Fibroblast of skin of left quadriceps (primary cell): ENCODE measurements at regions not wholly inside any gene's neighbourhood (a gene's known extent, or its start where the extent isn't known, plus 50 kb on each side); places are given as distances from the start of the nearest gene placed in this dataset.
"Not testable (repeated sequence)": the region's sequence is repeated elsewhere in the genome, so short reads cannot be mapped to it uniquely, and the experiment has no call there.

ENCODE experiments used
- DNase-seq, 2 experiments: peaks; one replicate each; pipeline ENCODE4 v3.0.0-alpha.2; 2013; ENCODE audit warnings: low read depth in 2 of 2

DNA sequence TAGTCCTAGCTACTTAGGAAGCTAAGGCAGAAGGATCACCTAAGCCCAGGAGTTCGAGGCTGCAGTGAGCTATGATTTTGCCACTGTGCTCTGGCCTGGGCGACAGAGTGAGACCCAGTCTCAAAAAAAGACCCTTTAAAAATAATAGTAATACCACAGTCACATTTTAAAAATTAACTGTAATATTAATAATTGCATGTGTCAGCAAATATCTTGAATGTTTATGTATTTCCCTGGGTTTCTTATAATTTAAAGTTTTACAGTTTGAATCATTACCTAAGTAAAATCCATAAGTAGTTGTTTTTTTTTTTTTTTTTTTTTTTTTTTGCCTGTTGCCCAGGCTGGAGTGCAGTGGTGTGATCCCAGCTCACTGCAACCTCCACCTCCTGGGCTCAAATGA is 69.2 kb downstream of the LYZL2 start:
- no peak for DNase-seq

DNA sequence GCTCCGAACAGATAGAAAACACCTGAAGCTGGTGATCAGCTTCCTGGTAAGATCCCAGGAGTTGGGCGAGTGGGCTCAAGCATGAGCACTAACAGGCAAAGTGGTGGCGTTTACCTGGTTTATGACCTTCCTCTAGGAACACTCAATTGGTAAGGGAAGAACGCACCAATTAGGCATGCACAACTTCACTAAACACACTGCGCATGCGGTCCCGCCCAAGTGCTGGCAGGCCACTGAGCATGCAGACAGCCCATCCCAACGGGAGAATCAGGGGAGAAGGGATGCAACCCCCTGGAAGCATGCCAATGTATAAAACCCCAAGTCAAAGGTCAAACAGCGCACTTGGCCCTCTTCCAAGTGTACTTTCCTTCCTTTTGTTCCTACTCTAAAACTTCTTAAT is 70.4 kb downstream of the LYZL2 start:
- DNase-seq = no peak

DNA sequence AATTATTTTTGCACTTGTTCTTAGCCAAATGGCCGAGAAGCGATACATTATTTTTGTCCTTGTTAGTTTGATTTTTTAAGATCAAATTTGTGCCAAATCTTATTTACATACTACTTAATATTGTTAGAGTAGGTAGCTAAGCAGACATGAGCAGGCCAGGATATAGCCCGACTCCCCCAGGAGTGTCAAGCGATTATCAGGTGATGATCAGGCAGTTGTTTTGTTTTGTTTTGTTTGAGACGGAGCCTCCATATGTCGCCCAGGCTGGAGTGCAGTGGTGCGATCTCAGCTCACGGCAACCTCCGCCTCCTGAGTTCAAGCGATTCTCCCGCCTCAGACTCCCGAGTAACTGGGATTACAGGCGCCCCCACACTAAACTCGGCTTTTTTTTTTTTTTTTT is 71.1 kb downstream of the LYZL2 start:
- no peak for DNase-seq

DNA sequence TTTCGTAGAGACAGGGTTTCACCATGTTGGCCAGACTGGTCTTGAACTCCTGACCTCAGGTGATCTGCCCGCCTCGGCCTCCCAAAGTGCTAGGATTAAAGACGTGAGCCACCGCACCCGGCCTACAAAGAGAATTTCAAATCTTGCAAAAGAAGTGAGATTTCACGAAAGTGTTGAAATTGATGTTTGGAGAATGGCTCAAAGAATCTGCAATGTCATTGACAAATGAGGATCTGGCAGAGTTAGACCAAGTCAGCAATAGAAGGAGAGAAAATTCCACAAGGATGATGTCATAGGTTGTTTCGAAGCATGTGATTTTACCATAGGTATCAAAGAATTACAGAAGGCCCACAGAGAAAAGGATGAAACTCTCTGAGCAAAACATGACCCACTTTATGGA is 71.7 kb downstream of the LYZL2 start:
- peak in 1 of 2 experiments; percentile 17 for DNase-seq

DNA sequence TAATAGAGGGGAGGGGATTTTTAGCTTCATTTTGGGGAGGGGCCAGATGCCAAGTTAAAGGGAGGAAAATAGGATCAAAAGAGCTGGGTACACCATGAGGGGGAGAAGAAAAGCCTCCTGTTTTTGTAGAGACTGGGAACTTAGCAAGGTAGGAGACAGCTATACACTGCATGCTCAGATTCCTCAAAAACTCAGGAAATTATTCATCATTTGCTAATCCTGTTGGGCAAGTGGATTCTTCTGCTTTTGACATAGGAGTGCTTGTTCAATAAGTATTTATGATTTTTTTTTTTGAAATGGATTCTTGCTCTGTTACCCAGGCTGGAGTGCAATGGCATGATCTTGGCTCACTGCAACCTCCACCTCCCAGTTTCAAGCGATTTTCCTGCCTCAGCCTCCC is 73.4 kb downstream of the LYZL2 start:
- DNase-seq = no peak

DNA sequence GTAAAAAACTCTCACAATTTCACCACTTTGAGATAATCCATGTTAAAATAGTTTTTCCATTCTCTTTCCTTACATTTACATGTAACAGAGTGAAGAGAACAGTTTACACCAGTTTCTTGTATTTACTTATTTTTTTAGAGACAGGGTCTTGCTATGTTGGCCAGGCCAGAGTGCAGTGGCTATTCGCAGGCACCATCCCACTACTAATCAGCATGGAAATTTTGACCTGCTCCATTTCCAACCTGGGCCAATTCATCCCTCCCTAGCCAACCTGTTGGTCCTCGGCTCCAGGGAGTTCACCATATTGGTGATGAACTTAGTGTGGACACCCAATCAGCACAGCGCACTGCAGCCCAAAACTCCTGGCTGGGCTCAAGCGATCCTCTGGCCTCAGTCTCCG is 74.1 kb downstream of the LYZL2 start:
- no peak for DNase-seq

DNA sequence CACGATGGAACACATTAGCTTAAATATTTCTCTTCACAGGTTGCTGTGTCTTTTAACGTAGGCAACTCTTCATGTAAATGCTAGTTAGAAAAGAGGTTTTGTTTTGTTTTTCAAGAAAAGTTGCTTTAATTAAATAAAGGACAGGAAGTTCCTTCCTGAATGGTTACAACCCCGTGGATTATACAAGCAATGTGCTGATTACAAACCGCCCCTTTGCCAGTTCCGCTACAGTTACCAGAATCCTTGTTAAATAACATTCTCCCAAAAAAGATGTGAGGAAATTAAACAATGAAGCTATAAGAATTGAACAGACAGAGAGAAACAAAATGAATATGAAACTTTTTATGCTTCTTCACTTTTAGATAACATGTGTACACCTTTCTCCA is 75.1 kb downstream of the LYZL2 start:
- no peak for DNase-seq

DNA sequence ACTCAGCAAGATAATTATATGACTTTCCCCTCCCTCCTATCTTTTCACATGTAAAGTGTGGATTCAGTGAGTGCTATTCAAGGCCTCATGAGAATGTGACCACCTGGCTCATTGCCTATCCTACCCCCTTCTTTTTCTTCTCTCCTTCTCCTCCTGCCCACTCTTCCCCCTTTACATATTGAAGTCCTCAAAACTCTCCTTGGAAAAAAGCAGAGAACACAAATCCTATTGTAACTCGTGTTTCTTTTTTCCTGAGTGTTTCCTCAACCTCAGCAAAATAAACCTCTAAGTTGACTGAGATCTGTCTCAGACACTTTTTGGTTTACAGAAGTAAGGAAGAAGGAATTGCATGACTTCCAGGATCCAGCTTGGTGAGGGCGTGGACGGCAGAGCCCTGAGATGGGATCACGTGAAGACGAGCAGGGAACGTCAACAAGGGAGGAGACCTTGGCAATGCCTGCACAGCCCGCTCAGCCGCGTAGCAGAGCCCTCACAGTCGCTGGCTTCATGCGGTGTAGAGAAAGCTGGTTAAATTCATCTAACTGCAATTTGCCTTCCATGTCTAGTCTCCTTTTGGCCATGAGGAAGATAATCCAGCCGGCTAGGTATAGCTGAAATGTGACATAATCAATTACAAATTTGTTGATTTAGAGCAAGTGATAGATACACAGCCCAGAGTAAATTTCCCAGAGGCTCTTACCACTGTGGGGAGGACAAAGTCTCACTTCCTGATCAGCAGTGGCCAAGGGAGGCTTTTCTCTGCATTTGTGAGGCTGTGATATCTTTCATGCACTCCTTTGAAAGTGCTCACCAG is 75.7 kb downstream of the LYZL2 start:
- no peak for DNase-seq

DNA sequence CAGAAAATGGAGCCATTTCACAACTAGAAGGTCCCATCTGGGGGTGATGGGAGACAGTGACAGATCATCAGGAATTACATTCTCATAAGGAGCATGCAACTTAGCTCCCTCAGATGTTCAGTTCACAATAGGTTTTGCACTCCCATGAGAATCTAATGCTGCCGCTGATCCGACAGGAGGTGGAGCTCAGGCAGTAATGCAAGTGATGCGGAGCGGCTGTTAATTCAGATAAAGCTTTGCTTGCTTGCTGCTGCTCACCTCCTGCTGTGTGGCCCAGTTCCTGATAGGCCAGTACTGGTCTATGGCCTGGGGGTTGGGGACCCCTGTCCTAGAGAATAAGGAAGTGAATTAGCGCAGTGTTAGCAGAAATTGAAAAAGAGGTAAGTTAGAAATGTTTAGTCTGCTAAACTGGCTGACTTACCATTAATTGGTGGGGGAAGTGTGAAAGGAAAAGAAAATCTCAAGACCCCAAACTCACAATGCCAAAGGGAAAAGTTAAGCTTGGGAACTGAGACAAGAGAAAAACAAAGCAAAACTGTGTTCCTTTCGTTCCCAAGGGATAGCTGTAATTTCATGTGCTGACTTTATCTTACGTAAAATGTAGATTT is 76.4 kb downstream of the LYZL2 start:
- DNase-seq = no peak

DNA sequence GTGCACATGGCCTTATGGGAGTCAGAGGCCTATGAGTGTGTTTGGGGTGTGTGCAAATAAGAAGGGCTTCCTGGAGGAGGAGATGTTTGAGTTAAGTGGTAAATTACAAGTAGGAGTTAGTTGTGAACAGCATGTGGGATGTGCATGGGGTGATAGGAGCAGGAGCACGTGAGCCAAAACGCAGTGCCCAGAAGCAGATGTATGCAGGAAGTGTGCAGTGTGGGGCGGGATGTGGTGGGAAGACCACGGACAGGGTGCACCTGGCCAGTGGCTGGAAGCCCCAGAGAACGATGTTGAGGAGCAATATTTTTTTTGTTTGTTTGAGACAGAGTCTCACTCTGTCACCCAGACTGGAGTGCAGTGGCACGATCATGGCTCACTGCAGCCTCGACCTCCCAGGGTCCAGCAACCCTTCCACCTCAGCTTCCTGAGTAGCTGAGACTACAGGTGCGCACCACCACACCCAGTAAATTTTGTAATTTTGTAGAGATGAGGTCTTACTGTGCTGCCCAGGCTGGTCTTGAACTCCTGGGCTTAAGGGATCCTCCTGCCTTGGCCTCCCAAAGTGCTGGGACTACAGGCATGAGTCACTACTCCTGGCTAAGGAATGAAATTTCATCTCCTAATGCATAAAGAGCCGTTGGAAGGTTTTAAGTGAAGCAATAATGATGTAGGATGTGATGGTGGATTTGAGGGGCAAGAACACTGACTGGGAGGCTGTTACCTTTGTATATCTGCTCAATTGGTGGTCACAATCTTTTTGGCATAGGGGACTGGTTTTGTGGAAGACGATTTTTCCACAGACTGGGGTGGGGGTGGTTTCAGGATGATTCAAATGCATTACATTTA is 78.4 kb downstream of the LYZL2 start:
- no peak for DNase-seq

DNA sequence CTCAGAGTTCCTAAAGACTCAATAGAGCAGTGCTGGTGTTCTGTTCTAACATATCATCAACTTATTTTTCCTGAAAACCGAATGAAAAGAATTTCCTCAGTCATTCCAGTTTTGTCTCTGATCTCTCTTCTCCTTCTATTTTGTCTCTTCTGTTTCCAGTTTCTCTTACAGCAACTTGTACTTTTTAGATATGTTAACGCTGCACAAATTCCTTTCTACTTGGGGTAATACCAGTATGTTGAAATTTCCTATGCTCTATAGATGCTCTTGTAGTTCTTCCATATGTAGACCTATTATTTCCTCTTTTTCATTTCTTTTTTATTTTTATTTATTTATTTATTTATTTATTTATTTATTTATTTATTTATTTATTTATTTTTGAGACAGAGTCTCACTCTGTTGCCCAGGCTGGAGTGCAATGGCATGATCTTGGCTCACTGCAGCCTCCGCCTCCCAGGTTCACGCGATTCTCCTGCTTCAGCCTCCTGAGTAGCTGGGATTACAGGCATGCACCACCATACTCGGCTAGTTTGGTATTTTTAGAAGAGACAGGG is 80.3 kb downstream of the LYZL2 start:
- DNase-seq = not testable (repeated sequence)

DNA sequence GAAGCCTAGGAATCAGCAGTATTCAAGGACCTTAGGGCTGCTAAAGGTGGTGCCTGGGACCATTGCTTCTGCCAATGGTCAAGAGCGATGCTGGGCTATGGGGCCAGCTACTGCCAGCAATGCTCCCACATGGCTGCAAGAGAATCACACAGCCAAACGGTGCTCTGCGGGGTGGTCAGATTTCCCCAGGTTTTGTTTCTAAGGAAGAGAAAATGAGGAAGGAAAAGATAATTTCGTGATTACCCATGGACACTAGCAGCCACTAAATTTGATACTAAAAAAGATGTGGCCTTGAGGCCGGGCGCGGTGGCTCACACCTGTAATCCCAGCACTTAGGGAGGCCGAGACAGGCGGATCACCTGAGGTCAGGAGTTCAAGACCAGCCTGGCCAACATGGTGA is 83.0 kb downstream of the LYZL2 start:
- no peak for DNase-seq

DNA sequence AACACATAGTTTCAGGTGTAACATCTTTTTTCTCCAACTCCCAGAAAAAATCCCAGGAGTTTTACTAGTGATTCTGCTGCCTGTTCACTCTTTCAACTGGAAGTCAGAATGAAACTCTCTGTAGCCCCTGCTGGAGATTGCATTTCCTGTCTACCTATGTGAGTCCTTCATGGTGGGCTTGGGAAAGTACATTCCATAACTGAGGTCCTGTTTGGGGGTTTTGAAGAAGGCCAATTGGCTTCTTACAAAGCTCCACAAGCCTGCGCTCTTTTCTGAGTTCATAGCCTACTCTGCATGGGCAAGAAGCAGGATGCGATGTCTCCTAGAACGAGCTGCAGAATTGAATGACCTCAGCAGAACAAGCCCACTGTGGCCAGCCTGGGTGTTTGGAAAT is 86.7 kb downstream of the LYZL2 start:
- no peak for DNase-seq

DNA sequence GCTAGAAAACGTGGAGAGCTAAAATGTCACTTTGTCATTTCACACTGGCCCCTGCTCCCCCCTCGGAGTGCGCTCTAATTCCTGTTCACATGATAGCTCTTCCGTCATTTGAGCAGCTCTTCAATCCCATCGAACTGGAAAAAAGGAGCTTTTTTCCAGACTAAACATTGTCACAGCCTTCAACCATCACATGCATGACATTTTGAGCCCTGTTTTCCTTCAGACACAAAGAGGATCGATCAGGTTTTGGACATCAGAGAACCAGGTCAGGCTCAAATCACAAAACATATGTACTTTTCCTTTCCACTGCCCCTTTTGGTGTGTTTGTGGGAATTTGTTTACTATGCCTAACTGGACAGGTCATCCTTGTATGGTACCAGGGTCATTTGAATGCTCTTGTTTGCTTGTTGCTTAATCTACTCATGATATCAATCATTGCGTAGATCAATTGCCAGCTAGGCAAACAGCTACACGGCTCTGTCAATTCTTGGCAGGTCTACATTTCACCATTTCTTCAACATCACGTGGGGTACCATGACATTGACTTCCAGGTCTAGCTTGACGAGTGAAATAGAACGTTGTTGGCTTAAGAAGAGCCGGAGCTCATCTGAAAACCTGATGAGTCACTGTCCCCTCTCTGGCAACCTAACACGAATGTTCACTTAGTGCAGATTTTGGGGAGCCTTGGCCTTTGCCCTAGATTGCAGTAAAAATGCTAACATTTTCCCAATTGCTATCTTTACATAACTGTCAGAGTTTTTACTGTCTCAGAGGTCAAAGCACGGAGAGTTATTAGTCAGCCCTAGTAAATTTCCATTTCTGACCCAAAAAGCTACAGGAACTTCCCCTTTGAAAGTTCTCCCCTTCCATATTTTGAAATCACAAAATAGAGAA is 87.3 kb downstream of the LYZL2 start:
- DNase-seq = no peak

DNA sequence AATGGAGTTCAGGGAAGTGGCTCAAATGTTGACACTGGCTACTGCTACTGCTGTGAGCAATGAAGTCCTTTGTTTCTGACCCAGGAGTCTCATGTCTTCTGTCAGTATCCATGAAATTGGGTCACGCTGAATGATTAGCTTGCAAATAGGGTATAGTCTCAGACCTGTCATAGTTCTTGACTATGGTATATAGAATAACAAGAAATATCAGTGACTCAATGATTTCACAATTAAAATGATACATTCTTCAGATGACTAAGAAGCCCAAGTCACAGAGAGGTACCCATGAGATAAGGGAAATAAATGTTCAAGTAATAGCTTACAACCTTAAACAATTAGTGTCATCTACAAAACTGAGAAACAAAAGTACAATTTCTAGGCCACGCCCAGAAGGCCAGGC is 89.3 kb downstream of the LYZL2 start:
- no peak for DNase-seq

DNA sequence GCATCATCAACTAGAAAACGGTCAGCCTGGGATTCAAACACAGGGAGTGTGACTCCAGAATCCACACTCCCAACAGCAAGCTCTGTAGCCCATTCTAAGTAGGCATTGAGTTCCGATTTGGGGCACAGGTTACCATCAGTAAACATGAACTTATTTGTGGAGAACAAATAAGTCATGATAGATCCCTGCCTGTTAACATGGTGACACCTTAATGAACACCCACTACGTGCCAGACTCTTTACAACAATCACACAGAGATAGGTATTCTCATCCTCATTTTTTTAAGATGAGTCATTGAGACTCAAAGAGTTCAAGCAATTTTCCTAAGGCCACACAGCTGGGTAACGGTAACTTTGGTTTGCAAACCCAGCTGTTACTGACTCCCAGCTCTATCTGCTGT is 91.5 kb downstream of the LYZL2 start:
- DNase-seq = no peak

DNA sequence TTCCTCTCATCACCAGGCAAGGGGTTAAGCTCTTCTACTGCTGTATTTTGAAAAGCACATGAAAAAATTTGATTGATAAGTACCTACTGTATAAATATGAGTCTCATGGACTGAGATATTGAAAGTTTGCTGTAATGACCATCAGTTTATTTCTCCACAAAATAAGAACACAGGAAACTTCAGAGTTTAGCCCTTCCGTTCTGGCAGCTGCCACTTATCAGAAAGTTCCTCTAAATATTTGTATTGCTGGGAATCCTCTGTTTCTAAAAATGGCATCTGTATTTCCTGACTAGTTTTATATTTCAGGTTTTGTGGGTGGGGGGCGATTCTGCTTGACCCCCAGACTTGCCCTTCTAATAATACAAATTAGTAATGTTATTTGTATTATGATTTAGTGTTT is 92.0 kb downstream of the LYZL2 start:
- no peak for DNase-seq

DNA sequence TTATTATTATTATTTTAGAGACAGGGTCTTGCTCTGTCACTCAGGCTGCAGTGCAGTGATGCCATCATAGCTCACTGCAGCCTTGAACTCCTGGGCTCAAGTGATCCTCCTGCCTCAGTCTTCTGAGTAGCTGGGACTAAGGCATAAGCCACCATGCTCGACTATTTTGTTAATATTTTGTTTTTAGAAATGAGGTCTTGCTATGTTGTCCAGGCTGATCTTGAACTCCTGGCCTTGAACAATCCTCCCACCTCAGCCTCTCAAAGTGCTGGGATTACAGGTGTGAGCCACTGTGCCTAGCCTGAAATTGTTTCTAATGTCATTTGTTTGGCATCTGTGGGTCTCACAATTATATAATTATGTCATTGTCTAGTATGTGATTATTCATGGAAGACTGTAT is 92.4 kb downstream of the LYZL2 start:
- DNase-seq = not testable (repeated sequence)

DNA sequence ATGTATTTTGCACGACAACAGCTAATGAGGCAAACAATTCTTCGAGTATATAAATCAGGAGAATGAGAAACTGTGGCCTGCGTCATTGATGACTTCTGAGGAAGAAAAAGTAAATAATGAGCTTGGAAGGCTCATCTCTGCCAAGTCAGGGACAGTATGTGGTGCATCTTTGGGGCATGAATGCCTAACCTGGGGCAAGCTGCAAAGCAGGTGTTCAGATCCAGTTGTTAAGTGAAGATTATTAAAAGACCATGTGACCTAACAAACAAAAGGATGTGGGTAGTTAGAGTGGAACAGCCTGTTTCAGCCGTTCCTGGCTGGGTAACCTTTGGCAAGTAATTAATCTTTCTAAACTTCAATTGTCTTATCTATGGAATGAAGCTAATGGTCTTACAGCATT is 93.0 kb downstream of the LYZL2 start:
- no peak for DNase-seq

DNA sequence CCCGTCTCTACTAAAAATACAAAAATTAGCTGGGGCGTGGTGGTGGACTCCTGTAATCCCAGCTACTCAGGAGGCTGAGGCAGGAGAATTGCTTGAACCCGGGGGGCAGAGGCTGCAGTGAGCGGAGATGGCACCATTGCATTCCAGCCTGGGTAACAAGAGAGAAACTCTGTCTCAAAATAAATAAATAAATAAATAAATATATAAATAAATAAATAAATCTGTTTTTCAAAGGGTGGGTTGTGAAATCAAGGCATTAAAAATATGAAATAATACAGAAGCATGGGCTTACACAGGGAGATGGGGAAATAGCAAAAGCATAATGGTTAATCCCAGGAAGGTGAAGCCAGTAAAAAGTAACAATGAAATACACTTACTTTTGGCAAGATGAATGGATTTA is 93.9 kb downstream of the LYZL2 start:
- DNase-seq = no peak

DNA sequence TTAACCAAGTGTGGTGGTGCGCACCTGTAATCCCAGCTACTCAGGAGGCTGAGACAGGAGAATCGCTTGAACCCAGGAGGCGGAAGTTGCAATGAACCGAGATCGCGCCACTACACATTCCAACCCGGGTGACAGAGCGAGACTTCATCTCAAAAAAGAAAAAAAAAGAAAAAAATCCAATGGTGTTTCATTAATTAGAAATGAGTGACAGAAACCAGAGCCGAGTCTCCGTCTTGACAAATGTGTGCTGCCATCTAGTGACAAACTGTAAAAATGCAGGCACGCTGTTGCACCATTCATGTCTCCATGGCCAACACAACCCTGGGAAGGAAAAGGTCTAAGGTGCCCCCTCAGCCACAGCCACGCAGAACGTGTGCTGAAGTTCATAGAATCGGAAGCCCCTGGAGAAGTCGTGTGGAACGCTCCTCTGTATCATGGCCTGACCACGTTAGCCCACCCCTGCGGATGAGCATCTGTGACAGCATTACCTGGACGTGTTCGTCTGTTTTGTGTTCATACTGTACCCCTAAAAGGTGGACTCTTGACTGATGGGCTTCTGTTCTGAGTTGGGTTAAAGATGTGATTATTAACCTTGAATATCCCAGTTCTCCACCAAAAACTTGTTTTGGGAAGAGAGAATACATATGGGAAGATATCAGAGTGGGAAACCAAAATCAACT is 94.9 kb downstream of the LYZL2 start:
- DNase-seq = peak in 1 of 2 experiments; percentile 48
